SK-N-SH (cell line): ENCODE measurements at regions not wholly inside any gene's neighbourhood (a gene's known extent, or its start where the extent isn't known, plus 50 kb on each side); places are given as distances from the start of the nearest gene placed in this dataset.

Experiments
- CTCF ChIA-PET: fragments of 300-600, 350-600 bp; formaldehyde crosslinking; extraction: SDS; loops from one replicate; lab custom pipeline; 2021; lab: Yijun Ruan, JAX
- POLR2A ChIA-PET: fragments of 350-600 bp; sonication (Branson Sonifier 250); formaldehyde crosslinking; extraction: SDS; loops from one replicate; lab custom pipeline; 2020; ENCODE audit warnings: antibody characterized with exemption, inconsistent platforms; lab: Yijun Ruan, JAX
- DNase-seq: peaks from one replicate; pipeline ENCODE4 v3.0.0; 2012
- H2AFZ ChIP-seq: fragments of 200-600 bp; sonication (generic); 2 replicates; pipeline ENCODE4 v1.8.1; 2016; ENCODE audit warnings: antibody characterized with exemption, mild to moderate bottlenecking, low read depth
- H3F3A ChIP-seq: fragments of 200-600 bp; sonication (generic); replicated peaks from 2 replicates; pipeline ENCODE3; 2016; ENCODE audit warnings: antibody characterized with exemption, mild to moderate bottlenecking; ENCODE audit not compliant: insufficient read depth
- H3K27ac ChIP-seq, 2 experiments: fragments of 200-500 bp in 1 of 2; fragments of 200-600 bp in 1 of 2; sonication (Bioruptor generic) in 1 of 2; sonication (generic), shearing (Covaris generic) in 1 of 2; 2 replicates each; pipeline versions ENCODE4 v1.5.1 to v1.6.1; 2014 to 2016; ENCODE audit warnings: low read depth in 2 of 2, inconsistent platforms in 1 of 2, low read length in 1 of 2, mild to moderate bottlenecking in 1 of 2, mixed read lengths in 1 of 2
- H3K27me3 ChIP-seq: fragments of 200-600 bp; sonication (generic), shearing (Covaris generic); 2 replicates; pipeline ENCODE4 v1.6.1; 2016; ENCODE audit warnings: mixed run types; ENCODE audit not compliant: insufficient read depth
- H3K36me3 ChIP-seq, 2 experiments: fragments of 200-500 bp in 1 of 2; fragments of 200-600 bp in 1 of 2; sonication (Bioruptor generic) in 1 of 2; sonication (generic) in 1 of 2; replicated peaks in 1 of 2; 2 replicates each; pipeline versions ENCODE3 to v1.5.1; 2014 to 2016; ENCODE audit warnings: low read length in 1 of 2, mild to moderate bottlenecking in 1 of 2; ENCODE audit not compliant: insufficient read depth in 2 of 2, control insufficient read depth in 1 of 2
- H3K4me1 ChIP-seq, 2 experiments: fragments of 200-500 bp in 1 of 2; fragments of 200-600 bp in 1 of 2; sonication (Bioruptor generic) in 1 of 2; sonication (generic), shearing (Covaris generic) in 1 of 2; 2 replicates each; pipeline versions ENCODE4 v1.5.1 to v1.6.1; 2014 to 2016; ENCODE audit warnings: low read depth in 1 of 2, low read length in 1 of 2, mixed run types in 1 of 2; ENCODE audit not compliant: insufficient read depth in 2 of 2, control insufficient read depth in 1 of 2
- H3K4me2 ChIP-seq: fragments of 200-600 bp; sonication (generic), shearing (Covaris generic); 2 replicates; pipeline ENCODE4 v1.6.1; 2017; ENCODE audit warnings: mixed run types
- H3K4me3 ChIP-seq, 2 experiments: fragments of 200-500 bp in 1 of 2; fragments of 200-600 bp in 1 of 2; sonication (Bioruptor generic) in 1 of 2; sonication (generic), shearing (Covaris generic) in 1 of 2; 2 replicates each; pipeline versions ENCODE4 v1.5.1 to v1.8.1; 2014 to 2016; ENCODE audit warnings: low read depth in 2 of 2, inconsistent platforms in 1 of 2, low read length in 1 of 2, mild to moderate bottlenecking in 1 of 2, mixed read lengths in 1 of 2, moderate library complexity in 1 of 2
- H3K79me2 ChIP-seq: fragments of 200-600 bp; sonication (generic); 2 replicates; pipeline ENCODE4 v1.8.1; 2017; ENCODE audit warnings: mild to moderate bottlenecking; ENCODE audit not compliant: insufficient read depth
- H3K9ac ChIP-seq: fragments of 200-600 bp; sonication (generic); 2 replicates; pipeline ENCODE4 v1.6.1; 2017; ENCODE audit warnings: mixed run types
- H3K9me2 ChIP-seq: fragments of 200-600 bp; sonication (generic); 2 replicates; pipeline ENCODE4 v1.6.1; 2017; ENCODE audit warnings: mixed run types
- H3K9me3 ChIP-seq: fragments of 200-600 bp; sonication (generic); 2 replicates; pipeline ENCODE4 v1.6.1; 2017; ENCODE audit warnings: mixed run types, mild to moderate bottlenecking, moderate library complexity
- H4K20me1 ChIP-seq: fragments of 200-600 bp; sonication (generic); 2 replicates; pipeline ENCODE4 v1.6.1; 2017; ENCODE audit warnings: mild to moderate bottlenecking, mixed run types; ENCODE audit not compliant: insufficient read depth
- FOSL2 ChIP-seq: IDR thresholded peaks from 2 replicates; pipeline ENCODE4 v1.4.0; 2012; ENCODE audit warnings: low read depth, mild to moderate bottlenecking, moderate library complexity, borderline replicate concordance
- FOXJ3 ChIP-seq: sonication (generic); formaldehyde crosslinking; IDR thresholded peaks from 2 replicates; pipeline ENCODE4 v1.5.1; 2020; ENCODE audit warnings: mild to moderate bottlenecking, missing genetic modification reagents
- JUND ChIP-seq: IDR thresholded peaks from 2 replicates; pipeline ENCODE4 v1.4.0; 2012
- MXI1 ChIP-seq: IDR thresholded peaks from 2 replicates; pipeline ENCODE4 v1.6.1; 2012; ENCODE audit warnings: mild to moderate bottlenecking, low read depth, low read length, improper control_type of control experiment
- NFIC ChIP-seq: IDR thresholded peaks from 2 replicates; pipeline ENCODE4 v1.4.0; 2012; ENCODE audit warnings: borderline replicate concordance
- NRF1 ChIP-seq: IDR thresholded peaks from 2 replicates; pipeline ENCODE4 v1.6.1; 2012; ENCODE audit warnings: low read depth, mild to moderate bottlenecking, low read length
- POLR2AphosphoS5 ChIP-seq: IDR thresholded peaks from 2 replicates; pipeline ENCODE4 v1.6.1; 2012; ENCODE audit warnings: low read depth, low read length
- RAD21 ChIP-seq: IDR thresholded peaks from 2 replicates; pipeline ENCODE4 v1.6.1; 2012; ENCODE audit warnings: mild to moderate bottlenecking, low read length
- RFX5 ChIP-seq: IDR thresholded peaks from 2 replicates; pipeline ENCODE4 v1.6.1; 2012; ENCODE audit warnings: mild to moderate bottlenecking, improper control_type of control experiment, low read length
- RXRA ChIP-seq: IDR thresholded peaks from 2 replicates; pipeline ENCODE4 v1.4.0; 2012; ENCODE audit warnings: low read depth, mild to moderate bottlenecking, borderline replicate concordance
- SIN3A ChIP-seq: IDR thresholded peaks from 2 replicates; pipeline ENCODE4 v1.6.1; 2012; ENCODE audit warnings: low read depth, mild to moderate bottlenecking, low read length, moderate library complexity, borderline replicate concordance
- TCF12 ChIP-seq: IDR thresholded peaks from 2 replicates; pipeline ENCODE4 v1.4.0; 2012
- TEAD4 ChIP-seq: IDR thresholded peaks from 2 replicates; pipeline ENCODE4 v1.4.0; 2012; ENCODE audit warnings: mild to moderate bottlenecking, borderline replicate concordance; ENCODE audit not compliant: insufficient read depth
- USF2 ChIP-seq: fragments of 150-350 bp; IDR thresholded peaks from 2 replicates; pipeline ENCODE4 v1.6.1; 2017; ENCODE audit warnings: antibody characterized with exemption, low read length, low read depth, borderline replicate concordance
- YY1 ChIP-seq: IDR thresholded peaks from 2 replicates; pipeline ENCODE4 v1.4.0; 2012; ENCODE audit warnings: low read depth, mild to moderate bottlenecking
- WGBS: methylation state at CpG from one replicate; pipeline ENCODE4 v1.1.6; 2017; ENCODE audit warnings: low lambda C conversion rate; 5-methylcytosine and 5-hydroxymethylcytosine counted together
- TF ChIP-seq, protein P1 (sequence below): IDR thresholded peaks from 2 replicates; pipeline ENCODE4; 2012
- TF ChIP-seq, protein P2 (sequence below): IDR thresholded peaks from 2 replicates; pipeline ENCODE4 v1.4.0; 2012; ENCODE audit warnings: low read depth, borderline replicate concordance
- TF ChIP-seq, protein P3 (sequence below): IDR thresholded peaks from 2 replicates; pipeline ENCODE4 v1.6.1; 2012; ENCODE audit warnings: mild to moderate bottlenecking, low read depth, low read length, moderate library complexity

- Histone ChIP-seq H3K9me3 (peaks cover 3% of the 10 kb centered on the region; the same call in 1 of the 2 replicates), H3K9ac (no peak overlapping the region), H3F3A (no peaks in the 10 kb centered on the region), H3K4me3 (no peak overlapping the region), H3K79me2 (no peaks in the 10 kb centered on the region), H3K36me3 (no peaks in the 10 kb centered on the region), H3K4me2 (no peak overlapping the region), H3K27ac (no peak overlapping the region), H2AFZ (no peak overlapping the region)
- POLR2A ChIA-PET: no interaction called here
- DNase-seq: no peak
- TF ChIP-seq USF2 (no peak), MXI1 (no peak), JUND (no peak), FOXJ3 (CRISPR knock-in tag) (no peak), SIN3A (no peak), FOSL2 (no peak), RFX5 (no peak)
- TF ChIP-seq, all 33 proteins: peak for 0
- Histone ChIP-seq H4K20me1 (no peaks in the 10 kb centered on the region), H3K27me3 (no peaks in the 10 kb centered on the region), H3K4me1 (no peaks in the 10 kb centered on the region), H3K9me2 (no peaks in the 10 kb centered on the region)
- 36% methylated on average over 16 of the region's 16 CpGs for WGBS
- CTCF ChIA-PET: interaction anchor here (1.7 kb wide), 1 partner anchor 89 kb away, joined by 4 read pairs; no protein-coding TSS in a partner anchor
Observed at GRCh38 chr16:80377096-80377956, 163.5 kb upstream of the DYNLRB2 start.

DNA sequence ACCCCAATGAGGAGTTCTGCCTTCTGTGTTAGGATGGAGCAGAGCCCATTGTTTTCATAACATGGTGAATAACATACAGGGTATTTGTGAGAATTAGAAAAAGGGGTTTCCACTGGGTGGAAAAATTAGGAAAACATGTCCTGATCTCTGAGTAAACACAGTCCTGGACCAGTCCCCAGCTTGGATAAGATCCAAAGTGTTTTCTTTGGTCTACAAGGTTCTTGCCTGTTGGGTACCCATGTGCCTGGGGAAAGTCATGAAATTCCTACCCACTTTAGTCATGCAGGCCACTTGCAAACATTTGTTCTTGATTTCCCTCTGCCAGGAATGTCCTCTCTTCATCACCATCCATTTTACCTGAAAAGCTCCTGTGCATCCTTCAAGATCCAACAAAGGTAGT, 164.8 kb upstream of the DYNLRB2 start:
- Histone ChIP-seq H3F3A (no peaks in the 10 kb centered on the region), H4K20me1 (no peaks in the 10 kb centered on the region), H3K9ac (no peak overlapping the region), H3K27me3 (no peaks in the 10 kb centered on the region), H3K79me2 (no peaks in the 10 kb centered on the region), H3K36me3 (no peaks in the 10 kb centered on the region), H3K4me3 (no peak overlapping the region), H3K4me1 (no peaks in the 10 kb centered on the region), H3K9me3 (no peaks in the 10 kb centered on the region), H3K9me2 (no peaks in the 10 kb centered on the region), H3K4me2 (no peak overlapping the region), H2AFZ (no peak overlapping the region), H3K27ac (no peak overlapping the region)
- POLR2A ChIA-PET: no interaction called here
- DNase-seq: no peak
- CTCF ChIA-PET: no interaction called here
- TF ChIP-seq RXRA (no peak), YY1 (no peak), NFIC (no peak), USF2 (no peak), TEAD4 (no peak), RFX5 (no peak), TCF12 (no peak), NRF1 (no peak), RAD21 (no peak), POLR2AphosphoS5 (no peak), FOXJ3 (CRISPR knock-in tag) (no peak), SIN3A (no peak)
- TF ChIP-seq, protein P1, sequence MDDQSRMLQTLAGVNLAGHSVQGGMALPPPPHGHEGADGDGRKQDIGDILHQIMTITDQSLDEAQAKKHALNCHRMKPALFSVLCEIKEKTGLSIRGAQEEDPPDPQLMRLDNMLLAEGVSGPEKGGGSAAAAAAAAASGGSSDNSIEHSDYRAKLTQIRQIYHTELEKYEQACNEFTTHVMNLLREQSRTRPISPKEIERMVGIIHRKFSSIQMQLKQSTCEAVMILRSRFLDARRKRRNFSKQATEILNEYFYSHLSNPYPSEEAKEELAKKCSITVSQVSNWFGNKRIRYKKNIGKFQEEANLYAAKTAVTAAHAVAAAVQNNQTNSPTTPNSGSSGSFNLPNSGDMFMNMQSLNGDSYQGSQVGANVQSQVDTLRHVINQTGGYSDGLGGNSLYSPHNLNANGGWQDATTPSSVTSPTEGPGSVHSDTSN: no peak
- TF ChIP-seq, protein P2, sequence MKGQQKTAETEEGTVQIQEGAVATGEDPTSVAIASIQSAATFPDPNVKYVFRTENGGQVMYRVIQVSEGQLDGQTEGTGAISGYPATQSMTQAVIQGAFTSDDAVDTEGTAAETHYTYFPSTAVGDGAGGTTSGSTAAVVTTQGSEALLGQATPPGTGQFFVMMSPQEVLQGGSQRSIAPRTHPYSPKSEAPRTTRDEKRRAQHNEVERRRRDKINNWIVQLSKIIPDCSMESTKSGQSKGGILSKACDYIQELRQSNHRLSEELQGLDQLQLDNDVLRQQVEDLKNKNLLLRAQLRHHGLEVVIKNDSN: no peak
- TF ChIP-seq, protein P3, sequence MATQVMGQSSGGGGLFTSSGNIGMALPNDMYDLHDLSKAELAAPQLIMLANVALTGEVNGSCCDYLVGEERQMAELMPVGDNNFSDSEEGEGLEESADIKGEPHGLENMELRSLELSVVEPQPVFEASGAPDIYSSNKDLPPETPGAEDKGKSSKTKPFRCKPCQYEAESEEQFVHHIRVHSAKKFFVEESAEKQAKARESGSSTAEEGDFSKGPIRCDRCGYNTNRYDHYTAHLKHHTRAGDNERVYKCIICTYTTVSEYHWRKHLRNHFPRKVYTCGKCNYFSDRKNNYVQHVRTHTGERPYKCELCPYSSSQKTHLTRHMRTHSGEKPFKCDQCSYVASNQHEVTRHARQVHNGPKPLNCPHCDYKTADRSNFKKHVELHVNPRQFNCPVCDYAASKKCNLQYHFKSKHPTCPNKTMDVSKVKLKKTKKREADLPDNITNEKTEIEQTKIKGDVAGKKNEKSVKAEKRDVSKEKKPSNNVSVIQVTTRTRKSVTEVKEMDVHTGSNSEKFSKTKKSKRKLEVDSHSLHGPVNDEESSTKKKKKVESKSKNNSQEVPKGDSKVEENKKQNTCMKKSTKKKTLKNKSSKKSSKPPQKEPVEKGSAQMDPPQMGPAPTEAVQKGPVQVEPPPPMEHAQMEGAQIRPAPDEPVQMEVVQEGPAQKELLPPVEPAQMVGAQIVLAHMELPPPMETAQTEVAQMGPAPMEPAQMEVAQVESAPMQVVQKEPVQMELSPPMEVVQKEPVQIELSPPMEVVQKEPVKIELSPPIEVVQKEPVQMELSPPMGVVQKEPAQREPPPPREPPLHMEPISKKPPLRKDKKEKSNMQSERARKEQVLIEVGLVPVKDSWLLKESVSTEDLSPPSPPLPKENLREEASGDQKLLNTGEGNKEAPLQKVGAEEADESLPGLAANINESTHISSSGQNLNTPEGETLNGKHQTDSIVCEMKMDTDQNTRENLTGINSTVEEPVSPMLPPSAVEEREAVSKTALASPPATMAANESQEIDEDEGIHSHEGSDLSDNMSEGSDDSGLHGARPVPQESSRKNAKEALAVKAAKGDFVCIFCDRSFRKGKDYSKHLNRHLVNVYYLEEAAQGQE: no peak
